ENCODE measurements at regions not wholly inside any gene's neighbourhood (a gene's known extent, or its start where the extent isn't known, plus 50 kb on each side); places are given as distances from the start of the nearest gene placed in this dataset.
"Not testable (repeated sequence)": the region's sequence is repeated elsewhere in the genome, so short reads cannot be mapped to it uniquely, and the experiment has no call there.

DNA sequence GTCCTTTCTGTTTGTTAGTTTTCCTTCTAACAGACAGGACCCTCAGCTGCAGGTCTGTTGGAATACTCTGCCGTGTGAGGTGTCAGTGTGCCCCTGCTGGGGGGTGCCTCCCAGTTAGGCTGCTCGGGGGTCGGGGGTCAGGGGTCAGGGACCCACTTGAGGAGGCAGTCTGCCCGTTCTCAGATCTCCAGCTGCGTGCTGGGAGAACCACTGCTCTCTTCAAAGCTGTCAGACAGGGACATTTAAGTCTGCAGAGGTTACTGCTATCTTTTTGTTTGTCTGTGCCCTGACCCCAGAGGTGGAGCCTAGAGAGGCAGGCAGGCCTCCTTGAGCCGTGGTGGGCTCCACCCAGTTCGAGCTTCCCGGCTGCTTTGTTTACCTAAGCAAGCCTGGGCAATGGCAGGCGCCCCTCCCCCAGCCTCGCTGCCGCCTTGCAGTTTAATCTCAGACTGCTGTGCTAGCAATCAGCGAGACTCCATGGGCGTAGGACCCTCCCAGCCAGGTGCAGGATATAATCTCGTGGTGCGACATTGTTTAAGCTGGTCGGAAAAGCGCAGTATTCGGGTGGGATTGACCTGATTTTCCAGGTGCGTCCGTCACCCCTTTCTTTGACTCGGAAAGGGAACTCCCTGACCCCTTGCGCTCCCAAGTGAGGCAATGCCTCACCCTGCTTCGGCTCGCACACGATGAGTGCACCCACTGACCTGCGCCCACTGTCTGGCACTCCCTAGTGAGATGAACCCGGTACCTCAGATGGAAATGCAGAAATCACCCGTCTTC lies 2002.0 kb upstream of the CDH6 start:
- DNase-seq (ENCODE audit: low spot score), result not testable (repeated sequence)

DNA sequence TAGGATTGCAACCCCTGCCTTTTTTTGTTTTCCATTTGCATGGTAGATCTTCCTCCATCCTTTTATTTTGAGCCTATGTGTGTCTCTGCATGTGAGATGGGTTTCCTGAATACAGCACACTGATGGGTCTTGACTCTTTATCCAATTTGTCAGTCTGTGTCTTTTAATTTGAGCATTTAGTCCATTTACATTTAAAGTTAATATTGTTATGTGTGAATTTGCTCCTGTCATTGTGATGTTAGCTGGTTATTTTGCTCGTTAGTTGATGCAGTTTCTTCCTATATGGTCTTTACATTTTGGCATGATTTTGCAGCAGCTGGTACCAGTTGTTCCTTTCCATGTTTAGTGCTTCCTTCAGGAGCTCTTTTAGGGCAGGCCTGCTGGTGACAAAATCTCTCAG lies 2003.1 kb upstream of the CDH6 start:
- DNase-seq (ENCODE audit: low spot score), result not testable (repeated sequence)

GRCh38 chr5:29186380-29186779 lies 2007.1 kb upstream of the CDH6 start:
- DNase-seq (ENCODE audit: low spot score), result not testable (repeated sequence)

- no peak for DNase-seq (ENCODE audit: low spot score)
These were observed 2007.9 kb upstream of the CDH6 start for GRCh38 chr5:29185558-29185957.

DNA sequence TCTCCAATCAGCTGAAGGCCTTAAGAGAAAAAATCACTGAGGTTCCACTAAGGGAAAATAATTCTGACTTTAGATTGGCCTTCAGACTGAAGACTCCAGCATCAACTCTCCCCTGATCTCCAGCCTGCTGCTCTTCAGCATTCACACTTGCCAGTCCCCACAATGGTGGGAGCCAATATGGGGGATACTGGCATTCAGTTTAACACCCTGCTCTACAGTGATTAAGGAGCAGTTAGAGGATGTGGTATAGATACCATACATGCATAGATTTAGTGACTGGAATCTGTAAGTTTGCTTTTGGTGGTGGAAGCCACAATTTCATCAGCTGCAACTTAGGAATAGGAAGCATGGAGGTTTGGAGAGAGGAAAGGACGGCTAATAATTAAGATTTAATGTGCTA lies 2017.7 kb upstream of the CDH6 start:
- DNase-seq (ENCODE audit: low spot score), result no peak

DNA sequence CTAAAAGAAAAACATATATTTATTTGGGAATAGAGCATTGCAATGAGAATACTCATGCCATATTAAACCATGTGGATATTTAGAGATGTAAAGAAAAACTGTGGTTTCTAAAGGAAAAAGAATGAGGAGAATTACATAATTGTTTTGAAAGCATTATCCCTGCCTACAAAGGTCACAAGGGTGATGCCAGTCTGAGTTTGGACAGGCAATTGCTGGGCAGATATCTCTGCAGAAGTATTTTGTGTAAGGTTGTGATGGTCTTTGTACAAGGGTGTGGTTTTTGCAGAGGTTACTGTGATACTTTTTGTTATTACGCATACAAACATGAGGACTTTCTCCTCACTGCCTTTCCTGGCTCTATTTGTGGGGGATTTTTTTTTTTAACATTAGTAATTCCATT lies 2022.9 kb upstream of the CDH6 start:
- DNase-seq (ENCODE audit: low spot score), result no peak

DNA sequence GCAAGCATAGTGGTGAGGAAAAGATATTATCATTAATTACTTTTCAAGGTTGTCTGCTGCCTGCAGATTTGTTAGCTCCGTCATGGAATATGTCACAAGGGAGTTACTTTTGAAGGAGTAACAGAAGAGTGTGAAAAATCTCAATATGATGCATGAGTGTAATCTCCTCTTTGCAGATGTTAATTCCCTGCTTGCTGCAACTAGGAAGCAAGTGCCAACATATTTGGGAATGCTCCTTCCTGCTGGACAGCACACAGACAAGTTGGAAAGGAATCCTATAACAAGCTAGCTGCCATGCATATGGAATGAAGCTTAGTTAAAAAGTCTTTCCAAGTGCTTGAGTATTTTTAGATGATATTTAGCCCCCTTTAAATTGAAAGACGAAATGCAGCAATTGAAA lies 2023.6 kb upstream of the CDH6 start:
- DNase-seq (ENCODE audit: low spot score), result no peak

DNA sequence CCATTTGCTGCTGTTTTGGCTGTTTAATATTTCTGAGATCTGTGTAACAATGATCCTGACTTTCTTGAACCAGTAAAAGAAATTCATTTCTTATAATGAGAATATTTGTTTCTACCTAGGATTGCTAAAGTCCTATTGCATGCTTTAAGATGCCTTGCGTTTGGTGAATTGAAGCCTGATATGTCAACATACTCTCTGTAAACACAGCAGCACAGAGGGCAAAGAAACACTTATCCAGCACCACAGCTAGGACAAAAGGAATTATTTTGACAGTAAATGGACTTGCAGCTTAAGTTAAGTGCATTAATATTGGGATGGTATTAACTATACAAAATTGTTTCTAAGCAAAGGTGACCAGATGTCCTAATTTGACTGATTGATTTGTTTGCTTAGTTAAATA lies 2031.2 kb upstream of the CDH6 start:
- no peak for DNase-seq (ENCODE audit: low spot score)

DNA sequence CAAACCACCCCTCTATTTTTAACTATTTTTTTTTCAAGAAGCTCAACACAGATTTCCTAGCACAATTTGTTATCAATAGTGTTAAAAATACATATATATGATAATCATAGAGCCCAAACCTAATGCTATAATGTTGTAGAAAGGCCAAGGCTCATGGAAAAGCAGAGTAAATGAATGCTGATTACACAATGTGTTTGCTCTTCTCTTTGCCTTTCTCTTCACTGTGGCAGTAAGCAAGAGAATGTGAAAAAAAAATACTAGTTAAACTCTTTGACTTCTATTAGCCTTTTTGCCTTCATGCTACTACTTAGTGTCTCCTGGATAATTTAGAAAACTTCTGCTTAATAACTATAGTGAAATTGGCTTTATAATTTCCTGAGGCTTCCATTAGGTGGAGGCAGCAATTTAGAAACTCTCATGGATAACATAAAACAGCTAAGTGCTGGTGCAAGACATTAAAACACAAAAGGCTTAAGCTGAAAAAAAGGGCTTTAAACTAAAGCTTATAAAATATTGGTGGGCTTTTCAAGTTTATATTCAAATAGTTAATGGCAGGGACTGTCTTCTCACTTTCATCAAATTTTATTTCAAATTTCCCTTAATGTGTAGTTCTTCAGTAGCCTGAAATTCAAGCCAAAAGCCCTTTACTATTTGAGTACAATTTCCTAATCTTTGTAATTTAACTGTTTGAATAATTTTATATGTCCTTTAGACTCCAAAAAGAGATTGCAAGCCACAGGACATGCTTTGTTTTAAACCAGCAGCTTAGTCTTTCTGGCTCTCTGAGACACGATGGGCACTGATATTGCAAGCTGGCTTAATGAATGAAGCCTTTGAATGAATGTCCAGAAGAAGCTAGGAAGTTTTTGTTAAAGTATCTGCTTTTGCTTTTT lies 2031.8 kb upstream of the CDH6 start:
- DNase-seq (ENCODE audit: low spot score), result no peak

GRCh38 chr5:29157975-29158374 lies 2035.5 kb upstream of the CDH6 start:
- DNase-seq (ENCODE audit: low spot score), result no peak

GRCh38 chr5:29150840-29151239 lies 2042.6 kb upstream of the CDH6 start:
- DNase-seq (ENCODE audit: low spot score), result no peak

DNA sequence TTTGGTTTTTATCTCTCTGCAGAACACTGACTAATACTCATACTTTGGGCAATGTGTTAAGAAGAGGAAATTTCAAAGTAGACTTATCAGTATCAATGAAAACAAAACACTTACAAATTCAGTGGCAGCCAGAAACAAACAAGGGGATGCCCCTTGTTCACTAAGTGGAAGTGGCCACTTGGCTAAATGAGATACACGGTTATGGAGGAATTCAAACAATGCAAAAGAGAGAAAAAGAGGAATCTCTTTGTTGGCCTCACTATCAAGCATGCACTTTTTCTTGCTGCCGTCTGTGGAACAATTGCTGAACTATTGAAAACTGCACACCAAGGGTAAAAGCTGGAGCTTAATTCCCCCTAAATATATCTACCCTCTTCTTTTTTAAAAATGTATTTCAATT lies 2044.9 kb upstream of the CDH6 start:
- no peak for DNase-seq (ENCODE audit: low spot score)

DNA sequence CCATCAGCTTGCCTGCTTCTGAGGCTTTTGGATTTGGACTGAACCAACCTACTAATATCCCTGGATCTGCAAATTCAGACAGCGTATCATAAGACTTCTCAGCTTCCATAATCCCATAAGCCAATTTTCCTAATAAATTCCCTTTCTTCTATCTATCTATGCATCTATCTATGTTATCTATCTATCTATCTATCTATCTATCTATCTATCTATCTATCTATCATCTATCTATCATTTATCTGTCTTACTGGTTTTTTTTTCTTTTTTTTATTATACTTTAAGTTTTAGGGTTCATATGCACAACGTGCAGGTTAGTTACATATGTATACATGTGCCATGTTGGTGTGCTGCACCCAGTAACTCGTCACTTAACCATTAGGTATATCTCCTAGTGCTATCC lies 2045.4 kb upstream of the CDH6 start:
- no peak for DNase-seq (ENCODE audit: low spot score)

- no peak for DNase-seq (ENCODE audit: low spot score)
These were observed 2050.2 kb upstream of the CDH6 start for GRCh38 chr5:29143266-29143665.

- DNase-seq (ENCODE audit: low spot score), result no peak
These were observed 2059.1 kb upstream of the CDH6 start for GRCh38 chr5:29134418-29134817.

- no peak for DNase-seq (ENCODE audit: low spot score)
These were observed 2062.2 kb upstream of the CDH6 start for GRCh38 chr5:29131285-29131684.

DNA sequence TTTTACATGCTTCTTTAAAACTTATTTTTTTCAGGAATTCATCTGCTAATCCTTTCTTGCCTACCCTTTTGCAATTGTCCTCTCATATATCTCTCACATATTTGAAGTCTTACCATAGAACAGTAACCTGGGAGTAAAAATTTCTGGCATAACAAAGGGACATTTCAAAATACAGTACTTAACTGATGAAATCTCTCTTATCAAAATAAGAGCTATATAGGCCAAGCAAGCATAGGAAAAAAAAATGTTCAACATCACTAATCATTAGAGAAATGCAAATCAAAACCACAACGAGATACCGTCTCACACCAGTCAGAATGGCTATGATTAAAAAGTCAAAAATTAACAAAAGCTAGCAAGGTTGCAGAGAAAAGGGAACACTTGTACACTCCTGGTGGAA lies 2062.7 kb upstream of the CDH6 start:
- no peak for DNase-seq (ENCODE audit: low spot score)

DNA sequence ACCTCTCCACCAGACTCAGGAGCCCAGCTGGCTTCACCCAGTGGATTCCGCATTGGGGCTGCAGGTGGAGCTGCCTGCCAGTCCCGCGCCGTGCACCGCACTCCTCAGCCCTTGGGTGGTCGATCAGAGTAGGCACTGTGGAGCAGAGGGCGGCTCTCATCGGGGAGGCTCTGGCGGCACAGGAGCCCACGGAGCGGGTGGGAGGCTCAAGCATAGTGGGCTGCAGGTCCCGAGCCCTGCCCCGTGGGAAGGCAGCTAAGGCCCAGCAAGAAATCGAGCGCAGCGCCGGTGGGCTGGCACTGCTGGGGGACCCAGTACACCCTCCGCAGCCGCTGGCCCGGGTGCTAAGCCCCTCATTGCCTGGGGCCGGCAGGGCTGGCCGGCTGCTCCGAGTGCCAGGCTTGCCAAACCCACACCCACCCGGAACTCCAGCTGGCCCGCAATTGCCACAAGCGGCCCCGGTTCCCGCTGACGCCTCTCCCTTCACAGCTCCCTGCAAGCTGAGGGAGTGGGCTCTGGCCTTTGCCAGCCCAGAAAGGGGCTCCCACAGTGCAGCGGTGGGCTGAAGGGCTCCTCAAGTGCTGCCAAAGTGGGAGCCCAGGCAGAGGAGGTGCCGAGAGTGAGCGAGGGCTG lies 2065.8 kb upstream of the CDH6 start:
- not testable (repeated sequence) for DNase-seq (ENCODE audit: low spot score)

GRCh38 chr5:29126462-29126861 lies 2067.0 kb upstream of the CDH6 start:
- DNase-seq (ENCODE audit: low spot score), result not testable (repeated sequence)

DNA sequence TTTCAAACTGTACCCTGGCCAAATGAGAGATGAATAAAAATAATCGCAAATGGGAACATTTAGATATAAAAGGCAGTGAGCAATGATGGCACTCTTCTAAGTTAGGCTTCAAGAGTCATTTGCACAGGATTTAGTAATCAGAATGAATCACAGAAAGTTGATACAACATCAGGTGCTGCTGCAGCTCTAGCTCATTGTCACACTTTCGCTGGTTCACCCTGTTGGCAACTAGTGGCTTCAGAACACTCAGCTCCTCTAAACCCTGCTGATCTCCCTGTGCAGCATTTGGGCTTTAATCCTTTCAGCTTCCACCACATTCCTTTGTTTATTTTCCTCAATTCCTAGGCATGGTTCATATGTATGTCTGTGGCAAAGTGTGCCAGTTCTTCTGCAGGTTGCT lies 2071.2 kb upstream of the CDH6 start:
- no peak for DNase-seq (ENCODE audit: low spot score)

- DNase-seq (ENCODE audit: low spot score), result no peak
These were observed 2076.0 kb upstream of the CDH9 start for GRCh38 chr5:29114331-29114768.

GRCh38 chr5:29113516-29113915 lies 2075.1 kb upstream of the CDH9 start:
- no peak for DNase-seq (ENCODE audit: low spot score)
